ENCODE measurements at regions not wholly inside any gene's neighbourhood (a gene's known extent, or its start where the extent isn't known, plus 50 kb on each side); places are given as distances from the start of the nearest gene placed in this dataset.

- peak; percentile 33 to 37 for DNase-seq (ENCODE audit: low read depth in 2 of 2)
These were observed 52.7 kb upstream of the ERCC6L2 start for GRCh38 chr9:95822583-95823431.

GRCh38 chr9:95822015-95822414 is 53.5 kb upstream of the ERCC6L2 start:
- DNase-seq (ENCODE audit: low read depth in 2 of 2), result no peak

GRCh38 chr9:95820074-95820473 is 55.4 kb upstream of the ERCC6L2 start:
- no peak for DNase-seq (ENCODE audit: low read depth in 2 of 2)

GRCh38 chr9:95819636-95820035 is 55.9 kb upstream of the ERCC6L2 start:
- DNase-seq (ENCODE audit: low read depth in 2 of 2), result no peak

- DNase-seq (ENCODE audit: low read depth in 2 of 2), result no peak
These were observed 58.3 kb upstream of the ERCC6L2 start for GRCh38 chr9:95817205-95817604.

GRCh38 chr9:95816716-95817115 is 58.8 kb upstream of the ERCC6L2 start:
- DNase-seq (ENCODE audit: low read depth in 2 of 2), result no peak

- no peak for DNase-seq (ENCODE audit: low read depth in 2 of 2)
These were observed 59.5 kb upstream of the ERCC6L2 start for GRCh38 chr9:95815961-95816360.

GRCh38 chr9:95815133-95815532 is 60.4 kb upstream of the ERCC6L2 start:
- DNase-seq (ENCODE audit: low read depth in 2 of 2), result no peak

GRCh38 chr9:95813923-95814322 is 61.6 kb upstream of the ERCC6L2 start:
- DNase-seq (ENCODE audit: low read depth in 2 of 2), result no peak

- no peak for DNase-seq (ENCODE audit: low read depth in 2 of 2)
These were observed 64.7 kb upstream of the ERCC6L2 start for GRCh38 chr9:95810814-95811213.

GRCh38 chr9:95810133-95810532 is 65.4 kb upstream of the ERCC6L2 start:
- no peak for DNase-seq (ENCODE audit: low read depth in 2 of 2)

- DNase-seq (ENCODE audit: low read depth in 2 of 2), result no peak
These were observed 65.8 kb upstream of the ERCC6L2 start for GRCh38 chr9:95809686-95810085.

- no peak for DNase-seq (ENCODE audit: low read depth in 2 of 2)
These were observed 67.5 kb upstream of the ERCC6L2 start for GRCh38 chr9:95808011-95808410.

- DNase-seq (ENCODE audit: low read depth in 2 of 2), result no peak
These were observed 68.1 kb upstream of the ERCC6L2 start for GRCh38 chr9:95807326-95807947.

- DNase-seq (ENCODE audit: low read depth in 2 of 2), result no peak
These were observed 72.3 kb upstream of the ERCC6L2 start for GRCh38 chr9:95803197-95803596.

- DNase-seq (ENCODE audit: low read depth in 2 of 2), result no peak
These were observed 73.7 kb upstream of the ERCC6L2 start for GRCh38 chr9:95801797-95802196.

GRCh38 chr9:95796029-95796428 is 79.5 kb upstream of the ERCC6L2 start:
- no peak for DNase-seq (ENCODE audit: low read depth in 2 of 2)

GRCh38 chr9:95793924-95794828 is 81.3 kb upstream of the ERCC6L2 start:
- DNase-seq (ENCODE audit: low read depth in 2 of 2), result no peak

- no peak for DNase-seq (ENCODE audit: low read depth in 2 of 2)
These were observed 83.8 kb upstream of the ERCC6L2 start for GRCh38 chr9:95791695-95792094.

GRCh38 chr9:95791286-95791685 is 84.2 kb upstream of the ERCC6L2 start:
- no peak for DNase-seq (ENCODE audit: low read depth in 2 of 2)

GRCh38 chr9:95788521-95788991 is 86.9 kb upstream of the ERCC6L2 start:
- no peak for DNase-seq (ENCODE audit: low read depth in 2 of 2)

- DNase-seq (ENCODE audit: low read depth in 2 of 2), result no peak
These were observed 87.5 kb upstream of the ERCC6L2 start for GRCh38 chr9:95788021-95788420.
